Endothelial cell of umbilical vein (primary cell): ENCODE measurements at regions not wholly inside any gene's neighbourhood (a gene's known extent, or its start where the extent isn't known, plus 50 kb on each side); places are given as distances from the start of the nearest gene placed in this dataset.

Source experiments
- BruUV-seq: library from RNA; stranded (reverse); fragments of 400-500 nt; replicated peaks from 2 replicates; lab custom pipeline; 2021; lab: Mats Ljungman, UMichigan
- CTCF ChIA-PET: fragments of 300-600, 350-600 bp; sonication (Branson Sonifier 250); formaldehyde crosslinking; loops from one replicate; lab custom pipeline; 2021; ENCODE audit warnings: antibody characterized with exemption, inconsistent platforms; lab: Charles Lee
- POLR2A ChIA-PET: fragments of 300-600, 350-600 bp; sonication (Branson Sonifier 250); formaldehyde crosslinking; loops from one replicate; lab custom pipeline; 2021; ENCODE audit warnings: antibody characterized with exemption, inconsistent platforms; lab: Charles Lee
- DNase-seq: peaks from one replicate; pipeline ENCODE4 v3.0.0-alpha.2; 2011; ENCODE audit warnings: low read depth, low spot score
- FAIRE-seq: peaks from 2 replicates; lab custom pipeline; 2011; peaks lifted over from hg19 to GRCh38; lab: Jason Lieb, UNC
- H2AFZ ChIP-seq: 2 replicates; pipeline ENCODE4 v1.6.0; 2012; ENCODE audit warnings: low read depth, low read length, control low read depth, inconsistent platforms
- H3K27ac ChIP-seq: 2 replicates; pipeline ENCODE4 v1.5.1; 2011; ENCODE audit warnings: low read depth, mild to moderate bottlenecking, control low read depth, low read length, moderate library complexity; ENCODE audit not compliant: insufficient read depth
- H3K27me3 ChIP-seq, 2 experiments: 2 replicates each; pipeline versions ENCODE4 v1.6.0 to v1.6.1; 2011; ENCODE audit warnings: low read length in 2 of 2, mixed read lengths in 1 of 2; ENCODE audit not compliant: control insufficient read depth in 2 of 2, insufficient read depth in 2 of 2
- H3K36me3 ChIP-seq, 2 experiments: 2 replicates in 1 of 2; 3 replicates in 1 of 2; pipeline ENCODE4 v1.5.1; 2011; ENCODE audit warnings: low read length in 2 of 2, mild to moderate bottlenecking in 1 of 2, moderate library complexity in 1 of 2; ENCODE audit not compliant: control insufficient read depth in 2 of 2, insufficient read depth in 2 of 2; ENCODE audit errors: extremely low read depth in 1 of 2
- H3K4me1 ChIP-seq: 3 replicates; pipeline ENCODE4 v1.5.1; 2011; ENCODE audit warnings: mild to moderate bottlenecking, low read length; ENCODE audit not compliant: control insufficient read depth, insufficient read depth; ENCODE audit errors: extremely low read depth
- H3K4me2 ChIP-seq: 2 replicates; pipeline ENCODE4 v1.6.1; 2011; ENCODE audit warnings: low read length, control low read depth, mixed read lengths; ENCODE audit not compliant: insufficient read depth
- H3K4me3 ChIP-seq, 3 experiments: fragments of 200-600 bp in 1 of 3; sonication (generic), shearing (Covaris generic) in 1 of 3; replicated peaks in 1 of 3; 2 replicates each; pipeline ENCODE4 v1.5.1; 2011 to 2016; ENCODE audit warnings: control low read depth in 3 of 3, low read length in 3 of 3, mild to moderate bottlenecking in 2 of 3, inconsistent platforms in 1 of 3, low read depth in 1 of 3, moderate library complexity in 1 of 3; ENCODE audit not compliant: insufficient read depth in 1 of 3
- H3K79me2 ChIP-seq: 2 replicates; pipeline ENCODE4 v1.6.0; 2012; ENCODE audit warnings: low read length, inconsistent platforms; ENCODE audit not compliant: control insufficient read depth, insufficient read depth
- H3K9ac ChIP-seq: replicated peaks from 2 replicates; pipeline ENCODE3; 2011; ENCODE audit warnings: low read length, control low read depth; ENCODE audit not compliant: insufficient read depth; ENCODE audit errors: extremely low read depth
- H3K9me1 ChIP-seq: replicated peaks from 3 replicates; pipeline ENCODE4 v1.6.0; 2011; ENCODE audit warnings: mild to moderate bottlenecking, low read length; ENCODE audit not compliant: control insufficient read depth, insufficient read depth; ENCODE audit errors: extremely low read depth
- H3K9me3 ChIP-seq: replicated peaks from 2 replicates; pipeline ENCODE4 v1.5.1; 2012; ENCODE audit warnings: low read length, inconsistent platforms; ENCODE audit not compliant: control insufficient read depth, insufficient read depth
- H4K20me1 ChIP-seq: replicated peaks from 2 replicates; pipeline ENCODE3; 2011; ENCODE audit warnings: mild to moderate bottlenecking, low read length; ENCODE audit not compliant: control insufficient read depth, insufficient read depth; ENCODE audit errors: extremely low read depth
- CTCF ChIP-seq, 2 donors: IDR thresholded peaks; 1 replicate in 1 of 2; 2 replicates in 1 of 2; pipeline ENCODE4 v1.5.1; 2011; ENCODE audit warnings: low read length in 2 of 2, mild to moderate bottlenecking in 2 of 2, moderate library complexity in 2 of 2, control low read depth in 1 of 2, inconsistent platforms in 1 of 2, low read depth in 1 of 2; ENCODE audit not compliant: insufficient read depth in 1 of 2; ENCODE audit errors: extremely low read depth in 1 of 2
- EZH2 ChIP-seq: IDR thresholded peaks from 2 replicates; pipeline ENCODE4 v1.6.1; 2012; ENCODE audit warnings: borderline replicate concordance, low read depth, mild to moderate bottlenecking, moderate library complexity, low read length, inconsistent platforms; ENCODE audit not compliant: severe bottlenecking
- FOS ChIP-seq: IDR thresholded peaks from 2 replicates; pipeline ENCODE4 v1.6.1; 2011; ENCODE audit warnings: mild to moderate bottlenecking, low read length, moderate library complexity, borderline replicate concordance; ENCODE audit not compliant: insufficient read depth
- GATA2 ChIP-seq: IDR thresholded peaks from 2 replicates; pipeline ENCODE4 v1.7.0; 2011; ENCODE audit warnings: low read depth, mild to moderate bottlenecking, moderate library complexity, mixed read lengths, low read length; ENCODE audit not compliant: insufficient read length, insufficient read depth
- JUN ChIP-seq: IDR thresholded peaks from 2 replicates; pipeline ENCODE4 v1.6.1; 2011; ENCODE audit warnings: borderline replicate concordance, low read depth; ENCODE audit not compliant: insufficient read length, insufficient read depth
- MAX ChIP-seq: IDR thresholded peaks from 2 replicates; pipeline ENCODE4 v1.6.1; 2011; ENCODE audit not compliant: insufficient read depth, insufficient read length
- MYC ChIP-seq: IDR thresholded peaks from one replicate; pipeline ENCODE4 v1.6.1; 2011; ENCODE audit warnings: mild to moderate bottlenecking, low read depth, low read length
- POLR2A ChIP-seq: IDR thresholded peaks from 2 replicates; pipeline ENCODE4 v1.6.1; 2012; ENCODE audit warnings: low read depth, mild to moderate bottlenecking, control low read depth, low read length
- POLR2AphosphoS5 ChIP-seq: IDR thresholded peaks from 2 replicates; pipeline ENCODE4 v1.6.1; 2012; ENCODE audit warnings: low read depth, mild to moderate bottlenecking, control low read depth, low read length, moderate library complexity; ENCODE audit not compliant: insufficient read depth
- dilution Hi-C: fragments of 300-500 bp; cut with MboI; formaldehyde crosslinking; loops from one replicate; pipeline ENCODE4 v1.15.0; 2019; ENCODE audit warnings: low sequenced_read_pairs; ENCODE audit not compliant: extremely low pct_ligation_motif_present
- intact Hi-C: fragments of 100-400 bp; cut with micrococcal nuclease; formaldehyde crosslinking; loops from one replicate; pipeline ENCODE4 v1.10.0; 2022

- TF ChIP-seq FOS (no peak), CTCF (IDR thresholded peaks at IDR 0.05; ENCODE audit: extremely low read depth in 1 of 2, insufficient read depth in 1 of 2, low read depth in 1 of 2, low read length in 2 of 2) (no peak), POLR2AphosphoS5 (no peak), GATA2 (no peak), EZH2 (no peak), POLR2A (no peak), JUN (no peak), MAX (no peak), MYC (no peak)
- dilution Hi-C loops, result no loop called here
- ChIA-PET POLR2A (no interaction called here), CTCF (no interaction called here)
- no peak overlapping the region for H3K4me2 ChIP-seq
- no peaks in the 10 kb centered on the region for H3K4me1 ChIP-seq
- H3K9me3 ChIP-seq, result no peaks in the 10 kb centered on the region
- H3K79me2 ChIP-seq, result no peaks in the 10 kb centered on the region
- H3K27ac ChIP-seq, result no peak overlapping the region
- intact Hi-C loops, result no loop called here
- no TSS peak for BruUV-seq
- H3K36me3 ChIP-seq, result no peaks in the 10 kb centered on the region
- no peaks in the 10 kb centered on the region for H3K27me3 ChIP-seq
- no peak overlapping the region for H2AFZ ChIP-seq
- DNase-seq (no peak), FAIRE-seq (no peak)
- no peak overlapping the region for H3K9ac ChIP-seq
- H3K4me3 ChIP-seq, result no peak overlapping the region
- no peaks in the 10 kb centered on the region for H3K9me1 ChIP-seq
- H4K20me1 ChIP-seq, result no peaks in the 10 kb centered on the region
Observed at GRCh38 chr3:18222686-18223085, 202.5 kb downstream of the SATB1 start.
